Tibial nerve (tissue), 4 donors: ENCODE measurements at regions not wholly inside any gene's neighbourhood (a gene's known extent, or its start where the extent isn't known, plus 50 kb on each side); places are given as distances from the start of the nearest gene placed in this dataset.

ENCODE experiments used
- CTCF ChIP-seq, 5 experiments: fragments of 200-600 bp in 3 of 5; fragments of 450-650 bp in 2 of 5; sonication (generic) in 3 of 5; IDR thresholded peaks; one replicate each; pipeline ENCODE4 v1.5.1; 2016 to 2019; ENCODE audit warnings: antibody characterized with exemption in 5 of 5, mild to moderate bottlenecking in 3 of 5, moderate library complexity in 2 of 5
- EP300 ChIP-seq, 2 donors: sonication (generic); formaldehyde crosslinking; IDR thresholded peaks; one replicate each; pipeline ENCODE4 v1.6.1; 2017; ENCODE audit warnings: antibody characterized with exemption in 2 of 2, mild to moderate bottlenecking in 1 of 2
- POLR2A ChIP-seq, 2 donors: fragments of 450-650 bp; IDR thresholded peaks; one replicate each; pipeline ENCODE4 v1.6.1; 2017; ENCODE audit warnings: antibody characterized with exemption in 2 of 2, mild to moderate bottlenecking in 2 of 2, moderate library complexity in 2 of 2

GRCh38 chr6:56725254-56725653, 82.6 kb upstream of the DST start:
- TF ChIP-seq CTCF (IDR thresholded peaks at IDR 0.05), result no peak
- no peak for TF ChIP-seq POLR2A (IDR thresholded peaks at IDR 0.05)
- TF ChIP-seq EP300 (IDR thresholded peaks at IDR 0.05), result no peak
